HG02571 (cell line): ENCODE measurements at regions not wholly inside any gene's neighbourhood (a gene's known extent, or its start where the extent isn't known, plus 50 kb on each side); places are given as distances from the start of the nearest gene placed in this dataset.
"Not testable (repeated sequence)": the region's sequence is repeated elsewhere in the genome, so short reads cannot be mapped to it uniquely, and the experiment has no call there.

Experiments
- ATAC-seq: cut with Tn5 transposase; IDR thresholded peaks from one replicate; pipeline ENCODE4 v1.9.1; 2021; ENCODE audit warnings: mild to moderate bottlenecking, moderate library complexity; ENCODE audit not compliant: unreplicated experiment

- ATAC-seq, result no peak
Measured at GRCh38 chr10:64369885-64370773, 848.9 kb downstream of the REEP3 start.

- ATAC-seq, result no peak
Measured at GRCh38 chr10:64374346-64374745, 853.1 kb downstream of the REEP3 start.

DNA sequence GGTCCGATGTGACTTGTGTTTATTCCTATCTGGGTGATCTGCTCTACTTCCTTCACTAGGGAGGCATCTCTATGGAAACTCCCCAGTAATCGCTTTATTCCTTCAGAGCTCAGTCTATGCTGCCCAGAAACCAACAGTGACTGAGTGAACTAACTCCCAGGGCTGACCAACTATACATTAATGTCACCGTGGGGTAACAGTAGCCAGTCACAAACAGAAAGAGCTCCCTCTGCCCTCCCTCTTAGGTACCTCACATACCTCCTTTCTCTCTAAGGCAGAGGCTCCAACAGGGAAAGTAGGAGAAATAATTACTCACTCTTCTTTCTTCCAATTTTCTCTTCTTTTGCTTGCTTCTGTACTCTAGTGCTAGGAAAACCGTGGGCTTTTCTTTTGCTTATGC, 855.0 kb downstream of the REEP3 start:
- no peak for ATAC-seq

- no peak for ATAC-seq
Measured at GRCh38 chr10:64379898-64380297, 858.7 kb downstream of the REEP3 start.

DNA sequence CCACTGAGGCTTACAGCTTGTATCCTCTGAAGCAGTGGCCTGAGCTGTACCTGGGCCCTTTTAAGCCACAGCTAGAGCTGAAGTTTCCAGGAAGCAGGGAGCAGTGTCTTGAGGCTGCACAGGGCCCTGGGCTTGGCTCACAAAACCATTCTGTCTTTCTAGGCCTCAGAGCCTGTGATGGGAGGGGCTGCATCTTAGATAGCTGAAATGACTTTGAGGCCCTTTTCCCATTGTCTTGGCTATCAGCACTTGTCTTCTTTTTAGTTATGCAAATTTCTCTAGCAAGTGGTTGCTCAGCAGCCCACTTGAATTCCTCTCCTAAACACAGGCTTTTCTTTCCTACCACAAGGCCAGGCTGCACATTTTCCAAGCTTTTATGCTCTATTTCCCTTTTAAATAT, 864.2 kb downstream of the REEP3 start:
- no peak for ATAC-seq

DNA sequence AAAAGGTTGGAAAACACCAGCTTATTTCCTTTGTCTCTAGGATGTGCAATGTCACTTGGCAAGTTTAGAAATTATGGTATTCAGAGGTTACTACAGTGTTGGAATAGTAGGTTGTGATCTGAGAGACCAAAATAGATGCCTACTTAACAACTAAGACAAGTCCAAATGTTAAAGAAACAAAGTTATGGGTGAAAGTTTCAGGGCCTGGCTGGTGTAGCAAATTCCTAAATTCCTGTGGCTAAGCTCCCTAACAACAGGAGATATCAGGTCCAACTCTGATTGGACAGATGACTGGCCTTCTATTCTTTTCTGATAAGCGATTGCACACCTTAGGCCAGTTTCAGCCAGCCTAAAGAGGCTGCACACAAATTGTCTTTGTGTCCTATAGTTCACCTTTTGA, 873.5 kb downstream of the REEP3 start:
- no peak for ATAC-seq

- ATAC-seq, result no peak
Measured at GRCh38 chr10:64396105-64396708, 875.0 kb downstream of the REEP3 start.

DNA sequence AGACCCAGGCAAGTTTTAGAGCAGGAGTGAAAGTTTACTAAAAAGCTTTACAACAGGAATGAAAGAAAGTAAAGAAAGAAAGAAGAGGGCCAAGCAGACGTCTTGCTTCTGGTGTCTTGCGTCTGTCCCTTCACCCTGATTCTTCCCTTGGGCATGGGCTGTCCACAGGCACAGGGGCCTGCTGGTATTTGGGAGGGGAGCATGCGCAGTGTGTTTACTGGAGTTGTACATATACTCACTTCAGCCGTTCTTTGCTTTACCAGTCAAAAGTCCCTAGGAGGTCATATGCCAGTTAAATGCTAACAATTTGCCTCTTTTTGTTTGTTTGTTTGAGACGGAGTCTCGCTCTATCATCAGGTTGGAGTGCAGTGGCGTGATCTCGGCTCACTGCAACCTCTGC, 875.9 kb downstream of the REEP3 start:
- ATAC-seq, result no peak

- ATAC-seq, result no peak
Measured at GRCh38 chr10:64408391-64409183, 887.4 kb downstream of the REEP3 start.

GRCh38 chr10:64409349-64409748, 888.1 kb downstream of the REEP3 start:
- ATAC-seq, result no peak

DNA sequence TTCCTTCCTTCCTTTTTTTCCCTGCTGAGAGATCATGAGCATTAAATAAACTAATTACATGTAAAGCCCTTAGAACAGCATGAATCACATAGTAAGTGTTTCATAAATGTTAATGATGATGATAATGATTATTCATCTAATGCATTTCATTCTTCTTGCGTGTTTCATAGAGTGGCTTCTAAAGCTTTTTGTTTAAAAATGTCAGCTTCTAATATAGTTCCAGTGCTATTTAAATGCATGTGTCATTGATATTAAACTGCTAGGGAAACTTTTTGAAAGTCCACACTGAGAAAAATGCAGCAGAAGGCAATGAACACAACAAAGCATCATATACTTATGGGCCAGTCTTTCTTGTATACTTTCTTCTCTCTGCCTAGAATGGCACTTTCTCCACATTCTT, 894.8 kb downstream of the REEP3 start:
- no peak for ATAC-seq

DNA sequence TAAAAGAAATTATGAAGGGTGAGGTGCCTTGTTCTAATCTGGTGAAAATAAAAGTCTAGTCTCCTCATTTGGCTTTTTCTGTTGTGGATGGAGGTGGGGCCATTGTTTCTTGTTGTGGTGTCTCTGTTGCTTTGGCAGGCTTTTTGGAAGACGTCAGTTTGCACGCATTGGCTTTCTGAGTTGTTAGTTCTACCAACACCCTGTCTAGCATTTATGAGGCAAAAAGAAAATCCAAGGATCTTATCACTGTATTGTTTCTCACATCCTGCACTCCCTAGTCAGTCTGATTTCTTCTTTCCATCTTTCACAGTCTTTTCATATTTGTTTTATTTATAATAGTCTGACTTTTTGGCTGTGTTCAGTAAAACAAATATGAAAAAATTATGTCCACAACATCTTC, 898.3 kb downstream of the REEP3 start:
- ATAC-seq, result no peak

- ATAC-seq, result no peak
Measured at GRCh38 chr10:64426745-64427144, 905.5 kb downstream of the REEP3 start.

DNA sequence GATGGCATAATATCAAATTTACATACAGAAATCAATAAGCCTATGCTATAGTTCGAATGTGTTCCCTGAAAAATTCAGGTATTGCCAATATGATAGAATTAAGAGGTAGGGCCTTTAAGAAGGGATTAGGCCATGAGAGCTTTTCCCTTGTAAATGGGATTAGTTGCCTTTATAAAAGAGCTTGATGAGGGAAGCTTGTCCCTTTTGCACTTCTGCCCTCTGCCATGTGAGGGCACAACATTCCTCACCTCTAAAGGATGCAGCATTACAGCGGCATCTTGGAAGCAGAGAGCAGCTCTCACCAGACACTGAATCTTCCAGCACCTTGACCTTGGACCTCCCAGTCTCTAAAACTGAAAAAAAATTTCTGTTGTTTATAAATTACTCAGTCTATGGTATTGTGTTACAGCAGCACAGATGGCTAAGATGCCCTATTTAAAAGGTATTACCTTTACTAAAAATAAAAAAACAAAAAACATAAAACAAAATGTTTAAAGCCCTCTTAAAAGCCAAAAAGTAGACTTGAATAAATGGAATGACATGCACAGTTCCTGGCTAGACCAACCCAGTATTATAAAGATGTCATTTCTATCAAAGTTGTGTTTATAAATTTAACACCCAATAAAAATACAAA, 909.6 kb downstream of the REEP3 start:
- ATAC-seq, result no peak

DNA sequence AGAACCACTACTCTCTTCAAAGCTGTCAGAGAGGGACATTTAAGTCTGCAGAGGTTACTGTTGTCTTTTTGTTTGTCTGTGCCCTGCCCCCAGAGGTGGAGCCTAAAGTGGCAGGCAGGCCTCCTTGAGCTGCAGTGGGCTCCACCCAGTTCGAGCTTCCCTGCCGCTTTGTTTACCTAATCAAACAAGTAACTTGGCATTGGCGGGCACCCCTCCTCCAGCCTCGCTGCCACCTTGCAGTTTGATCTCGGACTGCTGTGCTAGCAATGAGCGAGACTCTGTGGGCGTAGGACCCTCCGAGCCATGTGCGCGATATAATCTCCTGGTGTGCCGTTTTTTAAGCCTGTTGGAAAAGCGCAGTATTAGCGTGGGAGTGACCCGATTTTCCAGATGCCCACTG, 920.7 kb downstream of the REEP3 start:
- ATAC-seq, result not testable (repeated sequence)

DNA sequence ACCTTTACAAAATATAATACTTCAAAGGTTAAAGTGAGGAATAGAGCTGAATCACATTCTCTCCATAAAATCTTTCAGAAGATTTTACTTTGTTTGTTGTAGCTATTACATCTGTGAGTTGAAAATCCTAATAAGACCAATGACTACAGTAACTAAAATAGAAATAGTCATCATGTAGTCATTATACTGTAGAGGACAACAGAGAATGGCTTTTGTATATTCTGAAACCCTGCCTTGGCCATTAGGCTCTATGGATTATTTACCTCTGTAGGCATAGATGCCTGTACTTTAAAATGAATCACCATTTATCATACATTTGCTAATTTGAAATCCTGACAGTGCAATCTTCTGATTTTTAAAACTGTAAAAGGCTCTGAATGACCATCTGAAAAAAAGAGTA, 923.0 kb downstream of the REEP3 start:
- no peak for ATAC-seq

- ATAC-seq, result no peak
Measured at GRCh38 chr10:64444564-64444963, 923.4 kb downstream of the REEP3 start.

- ATAC-seq, result no peak
Measured at GRCh38 chr10:64449603-64450002, 928.4 kb downstream of the REEP3 start.

DNA sequence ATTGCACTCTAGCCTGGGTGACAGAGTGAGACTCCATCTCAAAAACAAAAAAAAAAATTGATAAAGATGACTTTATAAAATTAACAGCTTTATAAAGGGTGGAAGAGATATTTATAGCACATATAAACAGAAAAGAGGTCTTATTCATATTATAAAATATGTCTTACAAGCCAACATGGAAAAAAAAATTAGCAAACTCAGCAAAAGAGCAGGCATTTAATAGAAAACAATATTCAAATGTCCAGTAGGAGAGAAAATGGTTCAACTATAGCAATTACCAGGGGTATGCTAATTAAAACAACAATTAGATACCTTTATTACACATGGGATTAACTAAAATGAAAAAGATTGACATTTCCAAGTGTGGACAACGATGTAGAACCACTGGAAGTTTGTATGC, 929.1 kb downstream of the REEP3 start:
- ATAC-seq, result no peak

DNA sequence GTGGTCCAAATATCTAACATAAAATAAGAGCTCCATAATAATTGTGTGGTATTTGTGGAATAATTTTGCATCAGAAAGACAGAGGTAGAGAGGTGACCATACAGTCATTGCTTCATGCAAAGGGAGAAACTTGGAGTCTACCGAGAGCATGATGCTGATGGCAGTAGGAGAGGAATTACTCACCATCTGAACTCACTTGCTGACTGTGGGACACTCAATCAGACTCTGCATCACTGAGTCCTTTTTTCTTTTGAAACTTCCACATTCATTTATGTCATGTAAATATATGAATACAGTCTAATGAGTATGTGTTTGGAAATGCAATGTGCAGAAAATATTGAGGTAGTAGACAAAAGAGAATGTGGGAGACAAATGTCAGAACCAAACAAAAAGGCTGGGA, 933.8 kb downstream of the REEP3 start:
- ATAC-seq, result no peak

GRCh38 chr10:64458306-64458705, 937.1 kb downstream of the REEP3 start:
- no peak for ATAC-seq
